ENCODE measurements at regions not wholly inside any gene's neighbourhood (a gene's known extent, or its start where the extent isn't known, plus 50 kb on each side); places are given as distances from the start of the nearest gene placed in this dataset.
A peak's percentile ranks its signal among the peaks of the same experiment; 100 is the strongest.

GRCh38 chr2:174691201-174691779, 73.0 kb downstream of the CHRNA1 start:
- no peak overlapping the region for H3K4me3 ChIP-seq
- TF ChIP-seq CTCF (IDR thresholded peaks at IDR 0.05) (no peak), POLR2A (IDR thresholded peaks at IDR 0.05) (no peak)
- H3K4me1 ChIP-seq = no peaks in the 10 kb centered on the region

GRCh38 chr2:174690026-174690425, 74.2 kb downstream of the CHRNA1 start:
- H3K27me3 ChIP-seq = no peaks in the 10 kb centered on the region
- DNase-seq = no peak
- no peak overlapping the region for H3K4me3 ChIP-seq
- H3K36me3 ChIP-seq = no peaks in the 10 kb centered on the region
- no peak overlapping the region for H3K27ac ChIP-seq
- TF ChIP-seq CTCF (IDR thresholded peaks at IDR 0.05) = no peak
- H3K4me1 ChIP-seq = no peaks in the 10 kb centered on the region
- no peaks in the 10 kb centered on the region for H3K9me3 ChIP-seq

More at GRCh38 chr2:174691201-174691779, 73.0 kb downstream of the CHRNA1 start:
- Histone ChIP-seq H3K36me3 (no peaks in the 10 kb centered on the region), H3K9me3 (no peaks in the 10 kb centered on the region), H3K27me3 (no peaks in the 10 kb centered on the region), H3K27ac (no peak overlapping the region)
- no peak for DNase-seq

- no peak for TF ChIP-seq POLR2A (IDR thresholded peaks at IDR 0.05)
- peak; percentile 19 to 62 (median 58) for TF ChIP-seq CTCF (IDR thresholded peaks at IDR 0.05)
- Histone ChIP-seq H3K36me3 (no peaks in the 10 kb centered on the region), H3K27me3 (no peaks in the 10 kb centered on the region), H3K27ac (no peak overlapping the region), H3K9me3 (no peaks in the 10 kb centered on the region), H3K4me1 (no peaks in the 10 kb centered on the region), H3K4me3 (no peak overlapping the region)
- DNase-seq = no peak
Measured at GRCh38 chr2:174688079-174688478, 76.2 kb downstream of the CHRNA1 start.

GRCh38 chr2:174686430-174686829, 77.8 kb downstream of the CHRNA1 start:
- no peak for DNase-seq
- Histone ChIP-seq H3K27ac (no peak overlapping the region), H3K4me1 (peaks cover 0 to 10% (median 0%) of the 10 kb centered on the region in 4 donors), H3K4me3 (no peak overlapping the region), H3K9me3 (no peaks in the 10 kb centered on the region), H3K27me3 (no peaks in the 10 kb centered on the region), H3K36me3 (no peaks in the 10 kb centered on the region)
- TF ChIP-seq POLR2A (IDR thresholded peaks at IDR 0.05) = no peak
- no peak for TF ChIP-seq CTCF (IDR thresholded peaks at IDR 0.05)

- TF ChIP-seq POLR2A (IDR thresholded peaks at IDR 0.05) (no peak), CTCF (IDR thresholded peaks at IDR 0.05) (no peak)
- Histone ChIP-seq H3K4me3 (peak overlapping the region; percentile 81 to 97 (median 92)), H3K9me3 (no peaks in the 10 kb centered on the region), H3K27me3 (no peaks in the 10 kb centered on the region), H3K27ac (peak overlapping the region; percentile 40 to 85 (median 79)), H3K36me3 (no peaks in the 10 kb centered on the region), H3K4me1 (peaks cover 0 to 11% (median 0%) of the 10 kb centered on the region in 4 donors)
- no peak for DNase-seq
Measured at GRCh38 chr2:174683392-174683759, 80.9 kb downstream of the CHRNA1 start.
